Activated T-helper 17 cell treated with anti-CD3 and anti-CD28 coated beads, Interleukin-2, amount 50 U/mL, for 72 hours (primary cell): ENCODE measurements at regions not wholly inside any gene's neighbourhood (a gene's known extent, or its start where the extent isn't known, plus 50 kb on each side); places are given as distances from the start of the nearest gene placed in this dataset.

Source experiments
- ATAC-seq: fragments of 150-1000 bp; cut with Tn5 transposase; replicated peaks from 2 replicates; pipeline ENCODE4 v1.10.0; 2021; ENCODE audit warnings: mild to moderate bottlenecking, moderate library complexity
- H3K27ac Mint-ChIP-seq: one replicate; pipeline ENCODE4 v1.8.0; 2022; ENCODE audit warnings: mixed read lengths
- H3K27me3 Mint-ChIP-seq: one replicate; pipeline ENCODE4 v1.8.0; 2022; ENCODE audit warnings: mixed read lengths
- H3K36me3 Mint-ChIP-seq: one replicate; pipeline ENCODE4 v1.8.0; 2022; ENCODE audit warnings: low read depth, mild to moderate bottlenecking, mixed read lengths
- H3K4me1 Mint-ChIP-seq: one replicate; pipeline ENCODE4 v1.8.0; 2022; ENCODE audit warnings: mixed read lengths
- H3K4me3 Mint-ChIP-seq: one replicate; pipeline ENCODE4 v1.8.0; 2022; ENCODE audit warnings: mild to moderate bottlenecking, mixed read lengths
- H3K9me3 Mint-ChIP-seq: one replicate; pipeline ENCODE4 v1.8.0; 2022; ENCODE audit warnings: mixed read lengths

- H3K27me3 Mint-ChIP-seq = peaks cover 7% of the 10 kb centered on the region
- H3K4me3 Mint-ChIP-seq = no peak overlapping the region
- no peak overlapping the region for H3K27ac Mint-ChIP-seq
- H3K9me3 Mint-ChIP-seq = no peaks in the 10 kb centered on the region
- no peaks in the 10 kb centered on the region for H3K4me1 Mint-ChIP-seq
- no peaks in the 10 kb centered on the region for H3K36me3 Mint-ChIP-seq
- no peak for ATAC-seq
Observed at GRCh38 chr11:116478669-116479668, 293.8 kb downstream of the BUD13 start.

DNA sequence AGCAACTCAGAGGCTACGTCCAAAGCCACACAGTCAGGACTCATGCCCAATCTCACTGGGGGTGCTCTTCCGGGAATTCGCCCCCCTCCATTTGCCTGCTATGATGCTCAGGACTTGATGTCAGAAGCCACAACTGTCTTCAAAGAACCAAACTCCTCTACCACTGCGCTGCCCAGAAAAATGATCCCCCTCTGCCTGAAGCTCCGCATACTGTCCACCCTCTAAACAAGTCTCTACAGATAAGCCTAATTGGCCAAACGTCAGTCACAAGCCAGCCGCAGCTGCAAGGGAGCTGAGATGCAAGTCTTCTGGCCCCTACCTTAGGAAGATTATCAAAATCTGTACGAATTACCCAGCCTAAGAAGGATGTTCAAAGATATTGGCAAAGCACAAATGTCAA is 294.6 kb downstream of the BUD13 start:
- no peak for ATAC-seq
- H3K27ac Mint-ChIP-seq = no peak overlapping the region
- H3K36me3 Mint-ChIP-seq = no peaks in the 10 kb centered on the region
- no peaks in the 10 kb centered on the region for H3K9me3 Mint-ChIP-seq
- no peaks in the 10 kb centered on the region for H3K4me1 Mint-ChIP-seq
- H3K27me3 Mint-ChIP-seq = peaks cover 10% of the 10 kb centered on the region
- no peak overlapping the region for H3K4me3 Mint-ChIP-seq

- Mint-ChIP-seq H3K36me3 (no peaks in the 10 kb centered on the region), H3K27me3 (peaks cover 22% of the 10 kb centered on the region), H3K27ac (no peak overlapping the region), H3K4me3 (no peak overlapping the region), H3K4me1 (no peaks in the 10 kb centered on the region), H3K9me3 (no peaks in the 10 kb centered on the region)
- ATAC-seq = no peak
Observed at GRCh38 chr11:116473790-116474346, 298.9 kb downstream of the BUD13 start.

DNA sequence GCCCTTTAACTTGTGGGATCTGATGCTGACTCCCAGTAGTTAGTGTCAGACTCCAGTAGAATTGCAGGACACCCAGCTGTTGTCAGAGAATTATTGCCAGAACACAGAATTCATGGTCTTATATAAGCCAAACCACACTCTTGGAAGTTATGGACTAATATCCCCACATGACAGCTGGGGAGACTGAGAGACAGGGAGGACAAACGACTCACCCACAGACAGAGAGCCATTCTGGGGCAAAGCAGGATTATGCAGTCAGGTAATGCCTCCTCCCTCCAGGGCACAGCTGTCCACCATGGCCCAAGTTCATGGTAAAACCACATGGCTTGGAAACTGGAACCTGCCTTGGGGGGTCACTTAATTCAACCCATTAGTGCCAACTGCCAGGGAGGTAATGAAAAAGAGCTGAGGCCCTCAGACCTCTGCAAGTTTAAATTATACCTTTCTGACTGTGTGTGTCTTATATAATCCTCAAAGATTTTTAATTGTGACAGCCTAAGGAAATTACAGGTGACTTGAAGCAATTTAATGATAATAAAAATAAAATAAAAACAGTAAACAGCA is 299.5 kb downstream of the BUD13 start:
- Mint-ChIP-seq H3K27ac (no peak overlapping the region), H3K27me3 (peaks cover 22% of the 10 kb centered on the region), H3K9me3 (no peaks in the 10 kb centered on the region), H3K36me3 (no peaks in the 10 kb centered on the region), H3K4me1 (no peaks in the 10 kb centered on the region), H3K4me3 (no peak overlapping the region)
- ATAC-seq = no peak

- H3K36me3 Mint-ChIP-seq = no peaks in the 10 kb centered on the region
- H3K27me3 Mint-ChIP-seq = peaks cover 22% of the 10 kb centered on the region
- ATAC-seq = no peak
- no peaks in the 10 kb centered on the region for H3K4me1 Mint-ChIP-seq
- no peak overlapping the region for H3K4me3 Mint-ChIP-seq
- no peak overlapping the region for H3K27ac Mint-ChIP-seq
- H3K9me3 Mint-ChIP-seq = no peaks in the 10 kb centered on the region
Observed at GRCh38 chr11:116472651-116473050, 300.1 kb downstream of the BUD13 start.

- Mint-ChIP-seq H3K4me3 (no peak overlapping the region), H3K4me1 (no peaks in the 10 kb centered on the region), H3K36me3 (no peaks in the 10 kb centered on the region), H3K9me3 (no peaks in the 10 kb centered on the region), H3K27me3 (peaks cover 22% of the 10 kb centered on the region), H3K27ac (no peak overlapping the region)
- ATAC-seq = no peak
Observed at GRCh38 chr11:116471608-116472256, 301.1 kb downstream of the BUD13 start.

DNA sequence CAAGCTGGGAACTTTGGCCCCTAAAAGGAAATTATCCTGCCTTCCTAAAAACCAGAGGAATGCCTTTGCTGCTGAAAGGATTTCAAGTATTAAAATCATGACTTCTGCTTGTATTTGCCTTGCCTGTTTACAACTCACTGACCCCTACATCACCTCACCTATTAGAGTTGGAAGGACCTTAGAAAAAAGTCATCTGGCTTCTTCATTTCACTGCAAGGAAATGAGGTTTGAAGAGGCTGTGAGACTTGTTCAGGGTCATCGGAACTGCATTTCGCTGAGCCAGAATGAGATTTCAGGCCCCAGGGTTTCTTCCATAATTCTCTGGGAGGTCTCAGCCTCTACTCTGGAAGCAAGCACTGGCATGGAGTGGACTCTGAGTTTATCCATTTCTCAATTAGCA is 304.1 kb downstream of the BUD13 start:
- H3K27ac Mint-ChIP-seq = no peak overlapping the region
- H3K4me3 Mint-ChIP-seq = no peak overlapping the region
- H3K36me3 Mint-ChIP-seq = no peaks in the 10 kb centered on the region
- H3K9me3 Mint-ChIP-seq = no peaks in the 10 kb centered on the region
- ATAC-seq = no peak
- no peaks in the 10 kb centered on the region for H3K4me1 Mint-ChIP-seq
- H3K27me3 Mint-ChIP-seq = peaks cover 19% of the 10 kb centered on the region

DNA sequence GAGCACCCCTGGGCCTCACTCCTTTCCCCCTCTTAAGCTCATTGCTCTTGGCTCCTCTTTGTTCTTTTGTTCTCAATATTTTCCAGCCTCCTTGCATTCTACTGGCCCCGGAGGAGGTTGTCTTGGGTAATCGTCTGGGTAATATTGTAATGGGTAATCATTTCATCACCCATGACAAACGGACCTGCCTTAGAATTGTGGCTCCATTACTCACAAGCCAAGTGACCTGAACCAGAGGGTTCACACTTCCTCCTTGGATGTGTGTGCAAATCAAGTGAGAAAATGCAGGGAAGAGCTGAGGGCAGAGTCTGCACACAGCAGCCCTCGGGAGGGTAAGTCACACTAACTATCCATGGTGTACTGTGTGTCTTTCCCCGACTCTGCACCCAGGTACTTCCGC is 305.0 kb downstream of the BUD13 start:
- Mint-ChIP-seq H3K4me1 (no peaks in the 10 kb centered on the region), H3K4me3 (no peak overlapping the region), H3K36me3 (no peaks in the 10 kb centered on the region), H3K27ac (no peak overlapping the region), H3K27me3 (peaks cover 19% of the 10 kb centered on the region), H3K9me3 (no peaks in the 10 kb centered on the region)
- no peak for ATAC-seq

GRCh38 chr11:116466801-116467200 is 306.0 kb downstream of the BUD13 start:
- Mint-ChIP-seq H3K9me3 (no peaks in the 10 kb centered on the region), H3K27me3 (peaks cover 18% of the 10 kb centered on the region), H3K4me1 (no peaks in the 10 kb centered on the region), H3K27ac (no peak overlapping the region), H3K4me3 (no peak overlapping the region), H3K36me3 (no peaks in the 10 kb centered on the region)
- ATAC-seq = no peak

- ATAC-seq = no peak
- peaks cover 21% of the 10 kb centered on the region for H3K27me3 Mint-ChIP-seq
- no peaks in the 10 kb centered on the region for H3K36me3 Mint-ChIP-seq
- no peak overlapping the region for H3K4me3 Mint-ChIP-seq
- no peak overlapping the region for H3K27ac Mint-ChIP-seq
- no peaks in the 10 kb centered on the region for H3K9me3 Mint-ChIP-seq
- no peaks in the 10 kb centered on the region for H3K4me1 Mint-ChIP-seq
Observed at GRCh38 chr11:116466191-116466590, 306.6 kb downstream of the BUD13 start.

GRCh38 chr11:116465056-116465455 is 307.7 kb downstream of the BUD13 start:
- no peak overlapping the region for H3K4me3 Mint-ChIP-seq
- ATAC-seq = no peak
- H3K27me3 Mint-ChIP-seq = peaks cover 19% of the 10 kb centered on the region
- no peak overlapping the region for H3K27ac Mint-ChIP-seq
- H3K4me1 Mint-ChIP-seq = no peaks in the 10 kb centered on the region
- no peaks in the 10 kb centered on the region for H3K9me3 Mint-ChIP-seq
- H3K36me3 Mint-ChIP-seq = no peaks in the 10 kb centered on the region

DNA sequence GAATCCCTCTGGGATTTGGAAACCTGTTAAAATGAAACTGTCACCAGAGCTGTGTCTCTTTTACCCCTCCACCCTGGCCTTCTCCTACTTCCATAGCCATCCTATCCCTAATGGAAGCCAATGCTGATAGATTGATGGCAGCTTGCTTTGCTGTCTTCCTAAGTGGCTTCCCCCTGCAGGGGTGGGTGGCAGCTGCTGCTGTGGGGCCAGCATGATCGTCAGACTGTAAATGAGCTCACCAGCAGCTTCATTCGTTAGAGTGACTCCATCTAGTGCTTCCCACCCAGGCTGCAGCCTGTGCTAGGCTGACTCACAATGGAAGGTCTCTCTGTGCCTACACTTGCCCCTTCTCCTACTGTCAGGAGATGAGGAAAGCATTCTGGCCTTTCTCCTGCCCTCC is 311.0 kb downstream of the BUD13 start:
- Mint-ChIP-seq H3K4me1 (no peaks in the 10 kb centered on the region), H3K27ac (no peak overlapping the region), H3K27me3 (peaks cover 30% of the 10 kb centered on the region), H3K4me3 (no peak overlapping the region), H3K36me3 (no peaks in the 10 kb centered on the region), H3K9me3 (no peaks in the 10 kb centered on the region)
- no peak for ATAC-seq

GRCh38 chr11:116460156-116460920 is 312.4 kb downstream of the BUD13 start:
- no peak for ATAC-seq
- H3K4me3 Mint-ChIP-seq = no peak overlapping the region
- no peaks in the 10 kb centered on the region for H3K4me1 Mint-ChIP-seq
- H3K9me3 Mint-ChIP-seq = no peaks in the 10 kb centered on the region
- peaks cover 26% of the 10 kb centered on the region for H3K27me3 Mint-ChIP-seq
- no peak overlapping the region for H3K27ac Mint-ChIP-seq
- H3K36me3 Mint-ChIP-seq = no peaks in the 10 kb centered on the region
